ENCODE measurements at regions not wholly inside any gene's neighbourhood (a gene's known extent, or its start where the extent isn't known, plus 50 kb on each side); places are given as distances from the start of the nearest gene placed in this dataset.

DNA sequence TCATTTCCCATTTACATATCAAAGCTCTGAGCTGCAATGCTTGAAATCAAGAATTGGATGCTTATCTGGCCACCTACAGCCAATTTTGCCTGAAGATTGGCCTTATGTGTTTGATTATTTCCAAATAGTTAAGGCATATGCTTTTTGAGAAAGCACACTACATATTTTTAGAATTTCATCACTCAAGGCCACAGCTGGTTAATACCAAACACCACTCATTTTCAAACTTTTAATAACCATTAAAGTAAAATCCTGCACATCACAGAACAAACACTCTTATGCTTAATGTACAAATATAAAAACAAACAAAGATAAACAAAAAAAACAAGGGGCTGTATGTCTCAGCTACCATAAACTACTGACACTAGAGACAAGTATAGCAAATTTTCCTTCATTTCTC, 96.9 kb upstream of the HMGCLL1 start:
- TF ChIP-seq, protein P1, sequence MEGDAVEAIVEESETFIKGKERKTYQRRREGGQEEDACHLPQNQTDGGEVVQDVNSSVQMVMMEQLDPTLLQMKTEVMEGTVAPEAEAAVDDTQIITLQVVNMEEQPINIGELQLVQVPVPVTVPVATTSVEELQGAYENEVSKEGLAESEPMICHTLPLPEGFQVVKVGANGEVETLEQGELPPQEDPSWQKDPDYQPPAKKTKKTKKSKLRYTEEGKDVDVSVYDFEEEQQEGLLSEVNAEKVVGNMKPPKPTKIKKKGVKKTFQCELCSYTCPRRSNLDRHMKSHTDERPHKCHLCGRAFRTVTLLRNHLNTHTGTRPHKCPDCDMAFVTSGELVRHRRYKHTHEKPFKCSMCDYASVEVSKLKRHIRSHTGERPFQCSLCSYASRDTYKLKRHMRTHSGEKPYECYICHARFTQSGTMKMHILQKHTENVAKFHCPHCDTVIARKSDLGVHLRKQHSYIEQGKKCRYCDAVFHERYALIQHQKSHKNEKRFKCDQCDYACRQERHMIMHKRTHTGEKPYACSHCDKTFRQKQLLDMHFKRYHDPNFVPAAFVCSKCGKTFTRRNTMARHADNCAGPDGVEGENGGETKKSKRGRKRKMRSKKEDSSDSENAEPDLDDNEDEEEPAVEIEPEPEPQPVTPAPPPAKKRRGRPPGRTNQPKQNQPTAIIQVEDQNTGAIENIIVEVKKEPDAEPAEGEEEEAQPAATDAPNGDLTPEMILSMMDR (conservative IDR thresholded peaks at IDR 0.05; ENCODE audit: low read depth, low read length): no peak
- DNase-seq (ENCODE audit: low read depth): no peak

GRCh38 chr6:55674672-55675071, 95.7 kb upstream of the HMGCLL1 start:
- no peak overlapping the region for H3K4me3 ChIP-seq (ENCODE audit: low read length)
- DNase-seq (ENCODE audit: low read depth): no peak
- TF ChIP-seq, protein P1 (conservative IDR thresholded peaks at IDR 0.05; ENCODE audit: low read depth, low read length): no peak

More for the DNA sequence above, 96.9 kb upstream of the HMGCLL1 start:
- H3K4me3 ChIP-seq (ENCODE audit: low read length): no peak overlapping the region

- TF ChIP-seq, protein P1 (conservative IDR thresholded peaks at IDR 0.05; ENCODE audit: low read depth, low read length): no peak
- DNase-seq (ENCODE audit: low read depth): no peak
- no peak overlapping the region for H3K4me3 ChIP-seq (ENCODE audit: low read length)
Measured at GRCh38 chr6:55670850-55671413, 91.9 kb upstream of the HMGCLL1 start.

GRCh38 chr6:55669028-55669427, 90.0 kb upstream of the HMGCLL1 start:
- no peak overlapping the region for H3K4me3 ChIP-seq (ENCODE audit: low read length)
- TF ChIP-seq, protein P1 (conservative IDR thresholded peaks at IDR 0.05; ENCODE audit: low read depth, low read length): no peak
- DNase-seq (ENCODE audit: low read depth): no peak

GRCh38 chr6:55668591-55668990, 89.6 kb upstream of the HMGCLL1 start:
- H3K4me3 ChIP-seq (ENCODE audit: low read length): no peak overlapping the region
- DNase-seq (ENCODE audit: low read depth): no peak
- TF ChIP-seq, protein P1 (conservative IDR thresholded peaks at IDR 0.05; ENCODE audit: low read depth, low read length): no peak

DNA sequence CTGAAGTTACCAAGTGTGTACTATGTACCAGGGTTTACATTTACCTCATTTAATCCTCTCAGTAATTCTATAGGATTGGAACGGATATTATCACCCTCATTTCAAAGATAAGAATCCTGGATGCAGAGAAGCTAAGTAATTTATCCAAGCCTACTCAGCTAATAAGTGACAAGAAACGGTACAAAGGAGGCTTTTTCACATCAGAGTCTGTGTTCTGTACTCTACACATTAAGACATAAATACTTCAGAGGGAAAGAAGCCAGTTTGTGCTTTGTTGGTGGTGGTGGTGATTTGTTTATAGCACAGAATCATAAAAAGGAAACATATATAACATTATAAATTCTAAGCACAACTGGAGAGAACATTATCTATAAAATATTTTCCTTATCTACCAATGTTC, 88.3 kb upstream of the HMGCLL1 start:
- TF ChIP-seq, protein P1 (conservative IDR thresholded peaks at IDR 0.05; ENCODE audit: low read depth, low read length): no peak
- no peak overlapping the region for H3K4me3 ChIP-seq (ENCODE audit: low read length)
- DNase-seq (ENCODE audit: low read depth): no peak

DNA sequence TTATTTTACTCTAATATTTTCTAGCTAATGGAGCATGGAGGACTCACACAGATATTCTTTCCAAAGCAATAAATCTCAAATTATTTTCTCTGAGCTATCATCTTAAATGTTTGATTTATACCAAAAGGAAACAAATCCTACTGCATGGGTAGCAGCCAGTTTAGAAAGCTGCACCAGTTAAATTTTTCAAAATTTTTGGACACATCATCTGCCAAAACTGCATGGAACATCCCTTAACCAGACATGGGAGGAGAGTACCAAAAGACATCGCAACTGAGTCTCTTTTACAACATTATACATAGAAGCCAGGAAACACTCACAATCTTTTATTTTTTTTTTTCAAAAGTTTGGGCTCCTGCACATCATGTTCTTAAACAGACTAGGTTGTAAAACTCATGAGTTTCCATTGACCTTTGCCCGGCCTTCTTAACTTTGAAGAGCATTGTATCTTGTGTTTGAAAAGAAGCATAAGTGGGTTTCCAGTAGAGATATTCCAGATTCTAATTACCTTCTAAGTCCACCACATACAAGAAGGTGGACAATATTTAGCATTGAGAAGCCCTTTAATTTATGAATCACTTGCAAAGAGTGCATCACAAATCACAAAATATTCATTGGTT, 87.7 kb upstream of the HMGCLL1 start:
- TF ChIP-seq, protein P1 (conservative IDR thresholded peaks at IDR 0.05; ENCODE audit: low read depth, low read length): no peak
- no peak for DNase-seq (ENCODE audit: low read depth)
- no peak overlapping the region for H3K4me3 ChIP-seq (ENCODE audit: low read length)
